OCI-LY3 (cell line): ENCODE measurements at regions not wholly inside any gene's neighbourhood (a gene's known extent, or its start where the extent isn't known, plus 50 kb on each side); places are given as distances from the start of the nearest gene placed in this dataset.

Source experiments
- EZH2phosphoT487 ChIP-seq: fragments of 200-600 bp; shearing (Covaris generic); IDR thresholded peaks from 2 replicates; pipeline ENCODE4 v1.6.1; 2018; ENCODE audit warnings: antibody characterized with exemption, mixed run types, low read depth
- TF ChIP-seq, protein P1 (sequence below): fragments of 200-600, 300-600 bp; sonication (generic); IDR thresholded peaks from 2 replicates; pipeline ENCODE4 v1.5.1; 2014; ENCODE audit warnings: antibody characterized with exemption, low read length, low read depth

GRCh38 chr1:73604739-73605138 is 593.2 kb downstream of the LRRIQ3 start:
- TF ChIP-seq, protein P1, sequence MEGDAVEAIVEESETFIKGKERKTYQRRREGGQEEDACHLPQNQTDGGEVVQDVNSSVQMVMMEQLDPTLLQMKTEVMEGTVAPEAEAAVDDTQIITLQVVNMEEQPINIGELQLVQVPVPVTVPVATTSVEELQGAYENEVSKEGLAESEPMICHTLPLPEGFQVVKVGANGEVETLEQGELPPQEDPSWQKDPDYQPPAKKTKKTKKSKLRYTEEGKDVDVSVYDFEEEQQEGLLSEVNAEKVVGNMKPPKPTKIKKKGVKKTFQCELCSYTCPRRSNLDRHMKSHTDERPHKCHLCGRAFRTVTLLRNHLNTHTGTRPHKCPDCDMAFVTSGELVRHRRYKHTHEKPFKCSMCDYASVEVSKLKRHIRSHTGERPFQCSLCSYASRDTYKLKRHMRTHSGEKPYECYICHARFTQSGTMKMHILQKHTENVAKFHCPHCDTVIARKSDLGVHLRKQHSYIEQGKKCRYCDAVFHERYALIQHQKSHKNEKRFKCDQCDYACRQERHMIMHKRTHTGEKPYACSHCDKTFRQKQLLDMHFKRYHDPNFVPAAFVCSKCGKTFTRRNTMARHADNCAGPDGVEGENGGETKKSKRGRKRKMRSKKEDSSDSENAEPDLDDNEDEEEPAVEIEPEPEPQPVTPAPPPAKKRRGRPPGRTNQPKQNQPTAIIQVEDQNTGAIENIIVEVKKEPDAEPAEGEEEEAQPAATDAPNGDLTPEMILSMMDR: no peak
- no peak for TF ChIP-seq EZH2phosphoT487
